8988T (cell line): ENCODE measurements at regions not wholly inside any gene's neighbourhood (a gene's known extent, or its start where the extent isn't known, plus 50 kb on each side); places are given as distances from the start of the nearest gene placed in this dataset.

Experiments used
- DNase-seq: peaks from one replicate; pipeline ENCODE4 v3.0.0; 2011

- no peak for DNase-seq
Observed at GRCh38 chr11:134562941-134563471, 151.0 kb upstream of the B3GAT1 start.

GRCh38 chr11:134562196-134562595 is 150.2 kb upstream of the B3GAT1 start:
- no peak for DNase-seq

- DNase-seq: no peak
Observed at GRCh38 chr11:134561331-134561720, 149.3 kb upstream of the B3GAT1 start.

GRCh38 chr11:134560566-134561330 is 148.7 kb upstream of the B3GAT1 start:
- no peak for DNase-seq

GRCh38 chr11:134560066-134560465 is 148.0 kb upstream of the B3GAT1 start:
- no peak for DNase-seq

- DNase-seq: no peak
Observed at GRCh38 chr11:134559602-134559962, 147.5 kb upstream of the B3GAT1 start.

GRCh38 chr11:134558916-134559601 is 147.0 kb upstream of the B3GAT1 start:
- DNase-seq: no peak

- no peak for DNase-seq
Observed at GRCh38 chr11:134558258-134558835, 146.3 kb upstream of the B3GAT1 start.

- DNase-seq: no peak
Observed at GRCh38 chr11:134557571-134558257, 145.7 kb upstream of the B3GAT1 start.

- no peak for DNase-seq
Observed at GRCh38 chr11:134556186-134556585, 144.1 kb upstream of the B3GAT1 start.

- no peak for DNase-seq
Observed at GRCh38 chr11:134555510-134555909, 143.5 kb upstream of the B3GAT1 start.

GRCh38 chr11:134554861-134555260 is 142.8 kb upstream of the B3GAT1 start:
- DNase-seq: no peak

- DNase-seq: no peak
Observed at GRCh38 chr11:134554106-134554505, 142.1 kb upstream of the B3GAT1 start.

GRCh38 chr11:134552749-134553148 is 140.7 kb upstream of the B3GAT1 start:
- no peak for DNase-seq

- no peak for DNase-seq
Observed at GRCh38 chr11:134545521-134545920, 133.5 kb upstream of the B3GAT1 start.

- DNase-seq: no peak
Observed at GRCh38 chr11:134544095-134544815, 132.2 kb upstream of the B3GAT1 start.

- no peak for DNase-seq
Observed at GRCh38 chr11:134543645-134544044, 131.6 kb upstream of the B3GAT1 start.

- no peak for DNase-seq
Observed at GRCh38 chr11:134543241-134543640, 131.2 kb upstream of the B3GAT1 start.

GRCh38 chr11:134542401-134543165 is 130.5 kb upstream of the B3GAT1 start:
- DNase-seq: no peak

GRCh38 chr11:134541951-134542350 is 129.9 kb upstream of the B3GAT1 start:
- no peak for DNase-seq

- no peak for DNase-seq
Observed at GRCh38 chr11:134541355-134541754, 129.3 kb upstream of the B3GAT1 start.

- DNase-seq: no peak
Observed at GRCh38 chr11:134539285-134539684, 127.2 kb upstream of the B3GAT1 start.
